ENCODE measurements at regions not wholly inside any gene's neighbourhood (a gene's known extent, or its start where the extent isn't known, plus 50 kb on each side); places are given as distances from the start of the nearest gene placed in this dataset.

GRCh38 chr13:108120302-108120701 is 95.0 kb downstream of the LIG4 start:
- TF ChIP-seq CTCF (IDR thresholded peaks at IDR 0.05; ENCODE audit: insufficient read depth, low read length, poor library complexity, severe bottlenecking) (no peak), EZH2phosphoT487 (conservative IDR thresholded peaks at IDR 0.05; ENCODE audit: low read length) (no peak)

Data from SU-DHL-6 (cell line).